NAMALWA (cell line): ENCODE measurements at regions not wholly inside any gene's neighbourhood (a gene's known extent, or its start where the extent isn't known, plus 50 kb on each side); places are given as distances from the start of the nearest gene placed in this dataset.

Experiments
- DNase-seq: peaks from one replicate; pipeline ENCODE4 v3.0.0-alpha.2; 2015; ENCODE audit warnings: low spot score

- peak; percentile 96 for DNase-seq
These were observed 57.4 kb upstream of the TMPRSS15 start for GRCh38 chr21:18460979-18461378.

- DNase-seq, result peak; percentile 13
These were observed 58.2 kb upstream of the TMPRSS15 start for GRCh38 chr21:18461743-18462142.

- peak; percentile 22 for DNase-seq
These were observed 64.1 kb upstream of the TMPRSS15 start for GRCh38 chr21:18467715-18468114.

DNA sequence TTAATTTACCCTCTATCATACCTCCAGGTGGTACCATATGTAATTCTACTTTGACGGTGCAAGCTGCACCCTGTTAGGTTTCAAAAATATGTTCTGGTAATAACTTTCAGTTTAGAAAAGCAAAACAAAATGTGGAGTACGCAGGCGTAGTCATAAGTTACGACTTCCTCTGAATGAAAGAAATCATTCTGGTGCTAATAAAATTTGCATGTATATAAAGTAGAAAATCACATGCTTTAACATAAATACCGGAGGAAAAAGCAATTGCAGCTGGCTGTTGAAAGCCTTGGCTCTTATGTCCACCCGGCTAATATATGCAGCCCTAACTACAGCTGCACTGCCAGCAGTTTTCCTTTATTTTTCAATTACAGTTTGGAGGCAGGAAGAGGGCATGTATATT lies 65.2 kb upstream of the TMPRSS15 start:
- peak; percentile 78 for DNase-seq

- DNase-seq, result no peak
These were observed 73.1 kb upstream of the TMPRSS15 start for GRCh38 chr21:18476639-18477038.

DNA sequence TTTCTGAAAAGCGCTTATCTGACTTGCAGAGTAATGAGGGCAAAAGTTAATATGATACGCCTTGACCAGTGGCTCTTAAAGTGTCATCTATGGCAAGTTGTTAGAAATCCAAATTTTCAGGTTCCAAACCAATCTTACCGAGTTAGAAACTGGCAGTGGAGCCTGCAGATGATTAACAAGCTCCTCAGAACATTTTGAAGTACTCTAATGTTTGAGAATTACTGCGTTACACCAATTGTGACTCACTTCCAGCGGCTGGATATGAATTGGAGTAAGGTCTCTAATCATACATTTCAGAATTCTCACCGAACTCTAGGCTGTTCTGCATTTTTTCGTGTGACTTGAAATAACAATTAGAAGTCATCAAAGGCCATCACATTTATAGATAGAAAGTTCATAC lies 73.5 kb upstream of the TMPRSS15 start:
- DNase-seq, result no peak

DNA sequence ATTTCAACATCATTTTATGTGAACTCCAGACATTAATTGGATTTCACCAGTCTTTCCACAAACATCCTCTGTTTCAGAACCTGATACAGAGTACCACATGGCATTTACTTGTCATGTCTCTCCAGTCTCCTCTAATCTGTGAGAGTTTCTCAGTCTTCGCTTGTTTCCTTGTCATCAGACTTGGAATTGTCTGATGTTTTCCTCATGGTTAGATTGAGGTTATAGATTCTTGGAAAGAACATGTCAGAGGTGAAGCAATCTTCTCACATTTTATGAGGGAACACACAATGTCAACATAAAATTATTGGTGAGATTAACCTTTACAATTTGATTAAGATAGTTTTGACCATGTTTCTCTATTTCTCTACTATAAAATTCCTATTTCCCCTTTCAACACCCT lies 74.9 kb upstream of the TMPRSS15 start:
- no peak for DNase-seq

- DNase-seq, result no peak
These were observed 84.7 kb upstream of the TMPRSS15 start for GRCh38 chr21:18488252-18488651.

GRCh38 chr21:18493422-18493821 lies 89.8 kb upstream of the TMPRSS15 start:
- DNase-seq, result no peak

DNA sequence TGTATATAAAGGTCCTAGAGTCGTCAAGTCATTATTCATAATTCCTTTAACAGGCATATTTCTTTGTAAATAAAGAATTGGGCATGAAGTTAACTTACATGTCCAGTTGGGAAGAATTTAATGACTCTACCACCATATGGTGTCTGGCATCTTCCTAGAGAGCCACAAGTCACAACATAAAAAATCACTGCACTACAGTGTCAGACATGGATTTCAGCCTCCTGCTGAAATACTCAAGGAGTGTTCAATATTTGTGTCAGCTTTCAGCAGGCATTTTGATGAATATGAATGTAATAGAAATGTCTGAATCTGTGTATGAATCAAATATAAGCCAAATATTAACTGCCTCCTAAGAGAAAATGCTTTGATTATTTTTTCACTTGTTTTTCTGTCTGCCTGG lies 91.9 kb upstream of the TMPRSS15 start:
- no peak for DNase-seq

- no peak for DNase-seq
These were observed 94.8 kb upstream of the TMPRSS15 start for GRCh38 chr21:18498431-18498830.

DNA sequence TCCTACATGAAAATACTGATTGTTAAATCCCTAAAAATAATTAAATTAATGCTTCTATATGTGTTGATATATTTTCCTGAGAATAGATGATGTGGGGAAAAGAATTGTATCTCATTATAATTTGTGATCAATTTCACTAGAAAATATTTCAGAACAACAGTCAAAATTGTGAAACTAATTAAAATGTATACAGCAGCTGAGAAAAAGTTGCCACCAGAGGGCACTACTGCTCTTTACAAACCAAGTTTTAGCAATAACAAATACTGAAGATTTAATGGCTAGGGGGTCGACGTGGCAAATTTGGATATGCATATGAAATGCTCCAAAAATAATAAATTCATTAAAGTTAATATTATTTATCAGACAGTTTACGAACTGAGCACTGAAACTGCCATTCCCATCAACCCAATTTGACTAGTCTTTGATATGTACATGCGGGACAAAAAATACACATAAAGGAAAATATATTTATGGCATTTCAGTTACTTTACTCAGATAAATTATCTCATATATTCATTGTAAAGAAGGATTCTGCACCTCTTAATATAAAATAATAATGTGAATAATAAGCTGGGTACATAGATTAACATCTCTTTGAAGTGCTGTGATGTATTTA lies 96.3 kb upstream of the TMPRSS15 start:
- DNase-seq, result peak; percentile 77

GRCh38 chr21:18518054-18518481 lies 114.5 kb upstream of the TMPRSS15 start:
- DNase-seq, result no peak

DNA sequence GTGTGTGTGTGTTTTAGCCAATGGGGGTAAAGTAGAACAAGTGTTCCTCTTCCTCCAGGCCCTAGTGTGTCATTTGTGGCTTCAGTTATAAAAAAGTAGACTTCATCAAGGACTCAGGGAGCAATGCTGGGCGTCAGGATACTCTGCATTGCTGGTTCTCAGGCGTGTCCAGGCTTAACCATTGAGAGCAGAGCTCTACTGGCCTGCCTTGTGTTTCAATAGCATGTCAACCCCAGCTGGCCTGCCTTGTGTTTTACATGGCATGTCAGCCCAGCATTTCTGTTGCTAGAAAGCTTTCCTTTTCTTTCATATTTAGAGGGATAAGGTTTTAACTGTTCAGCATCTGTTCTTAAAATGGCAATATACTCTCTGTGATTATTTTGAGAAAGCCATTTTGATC lies 117.6 kb upstream of the TMPRSS15 start:
- DNase-seq, result no peak

- DNase-seq, result peak; percentile 21
These were observed 118.8 kb upstream of the TMPRSS15 start for GRCh38 chr21:18522181-18522972.

GRCh38 chr21:18524097-18524880 lies 120.7 kb upstream of the TMPRSS15 start:
- no peak for DNase-seq

GRCh38 chr21:18529254-18529653 lies 125.7 kb upstream of the TMPRSS15 start:
- no peak for DNase-seq

DNA sequence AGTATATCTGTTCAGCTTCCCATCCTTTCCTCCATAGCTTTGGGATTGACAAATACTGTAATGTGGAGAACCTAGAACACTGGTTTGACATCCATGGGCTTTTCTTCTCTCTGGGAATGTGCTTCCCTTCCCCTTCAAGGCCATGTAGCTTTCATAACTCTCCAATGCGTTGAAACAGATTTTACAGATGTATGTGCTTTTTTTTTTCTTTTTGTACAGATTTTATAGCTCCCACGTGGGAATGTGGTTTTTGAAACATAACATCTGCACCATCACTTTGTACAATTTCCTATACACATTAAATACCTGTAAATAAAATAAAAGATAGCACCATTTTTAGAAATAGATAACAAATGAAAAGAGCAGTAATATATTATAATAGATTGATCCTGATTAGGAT lies 138.5 kb upstream of the TMPRSS15 start:
- DNase-seq, result no peak

DNA sequence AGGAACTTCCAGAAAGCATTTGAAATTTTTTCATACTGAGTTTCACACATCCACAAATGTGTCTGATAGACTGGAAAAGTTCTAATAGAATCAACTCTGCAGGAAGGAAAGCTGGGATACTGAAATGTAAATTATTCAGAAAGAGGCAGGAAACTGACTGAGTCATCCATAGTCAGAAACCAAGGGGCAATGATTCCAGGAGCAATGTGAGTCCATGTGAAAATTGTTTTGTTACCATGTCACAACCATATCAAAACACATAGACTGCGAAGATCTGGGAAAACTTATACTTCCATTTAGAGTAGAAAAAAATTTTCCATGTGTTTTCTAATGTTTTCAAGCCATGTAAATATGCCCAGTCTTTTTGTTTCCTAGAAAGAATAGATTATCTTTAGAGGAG lies 142.3 kb upstream of the TMPRSS15 start:
- no peak for DNase-seq

- no peak for DNase-seq
These were observed 143.8 kb upstream of the TMPRSS15 start for GRCh38 chr21:18547347-18547746.

GRCh38 chr21:18548249-18548648 lies 144.7 kb upstream of the TMPRSS15 start:
- no peak for DNase-seq

- no peak for DNase-seq
These were observed 145.8 kb upstream of the TMPRSS15 start for GRCh38 chr21:18549214-18549905.
